GM18517 (cell line): ENCODE measurements at regions not wholly inside any gene's neighbourhood (a gene's known extent, or its start where the extent isn't known, plus 50 kb on each side); places are given as distances from the start of the nearest gene placed in this dataset.

Source experiments
- ATAC-seq: cut with Tn5 transposase; IDR thresholded peaks from one replicate; pipeline ENCODE4 v1.9.1; 2021; ENCODE audit warnings: mild to moderate bottlenecking, moderate library complexity; ENCODE audit not compliant: unreplicated experiment

DNA sequence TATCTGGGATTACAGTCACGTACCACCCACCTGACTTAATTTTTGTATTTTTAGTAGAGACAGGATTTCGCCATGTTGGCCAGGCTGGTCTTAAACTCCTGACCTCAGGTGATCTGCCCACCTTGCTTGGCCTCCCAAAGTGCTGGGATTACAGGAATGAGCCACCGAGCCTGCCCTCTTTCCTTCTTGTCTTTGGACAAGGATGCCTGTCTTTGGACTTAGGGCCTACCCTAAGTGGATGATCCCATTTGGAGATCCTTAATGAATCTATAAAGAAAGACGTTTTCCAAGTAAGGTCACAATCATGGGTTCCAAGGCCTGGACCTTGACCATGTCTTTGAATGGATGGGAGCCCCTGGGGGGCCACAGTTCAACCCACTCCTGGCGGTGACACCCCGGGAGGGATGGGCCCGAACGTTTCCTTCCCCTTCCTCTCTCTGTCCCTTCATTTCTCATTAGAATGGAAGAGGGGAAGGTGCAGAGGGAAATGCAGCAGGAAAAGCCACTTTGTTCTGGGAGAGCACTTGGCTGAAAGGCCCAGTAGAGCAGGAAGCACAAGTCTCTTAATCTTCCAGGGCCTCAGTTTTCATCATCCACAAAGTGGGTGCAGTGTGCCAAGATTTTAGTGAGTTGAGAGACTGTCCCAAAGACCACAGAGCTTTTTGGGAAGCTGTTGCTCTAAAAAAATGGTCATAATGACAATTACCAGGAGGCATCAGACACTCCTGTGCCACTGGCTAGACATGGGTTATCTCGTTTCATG, 353.3 kb downstream of the SEC14L1 start:
- ATAC-seq = no peak

GRCh38 chr17:77494664-77495435, 354.1 kb downstream of the SEC14L1 start:
- no peak for ATAC-seq

DNA sequence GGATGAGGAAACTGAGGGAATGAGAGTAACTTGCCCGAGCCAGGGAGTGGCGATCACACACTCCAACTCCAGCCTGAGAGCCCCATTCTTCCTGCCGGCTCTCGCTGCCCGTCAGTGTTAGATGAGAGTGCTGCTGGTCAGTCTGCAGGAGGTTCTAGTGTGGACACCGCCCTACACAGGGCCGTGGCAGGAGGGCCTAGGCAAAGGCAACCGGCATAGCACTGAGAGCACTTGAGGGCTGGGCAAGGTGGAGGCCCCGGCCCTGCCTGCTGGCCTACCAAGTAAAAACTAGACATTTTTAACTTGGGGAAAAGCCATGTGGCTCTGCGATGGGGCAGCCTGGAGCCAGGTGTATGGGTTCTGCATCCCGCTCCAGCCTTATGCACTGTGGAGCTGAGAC, 354.8 kb downstream of the SEC14L1 start:
- ATAC-seq = no peak

DNA sequence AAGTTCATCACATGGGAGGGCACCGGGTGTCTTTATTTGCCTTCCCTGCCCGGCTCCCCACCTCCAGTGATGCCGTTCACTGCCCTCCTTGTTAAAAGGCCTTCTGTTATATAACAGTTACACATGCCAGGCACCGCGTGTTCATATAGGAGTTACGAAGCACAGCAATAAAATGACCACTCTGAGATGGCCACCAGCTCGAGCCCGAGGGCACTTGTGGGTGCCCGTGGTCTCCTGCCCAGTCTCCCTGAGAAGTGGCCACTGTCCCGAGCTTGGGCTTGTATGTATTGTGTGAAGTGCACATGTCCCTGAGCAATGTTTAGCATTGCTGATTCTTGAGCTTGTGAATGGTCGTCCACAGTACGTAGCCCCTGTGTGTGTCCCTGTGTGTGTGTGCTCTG, 355.6 kb downstream of the SEC14L1 start:
- ATAC-seq = no peak

- ATAC-seq = no peak
These were observed 356.2 kb downstream of the SEC14L1 start for GRCh38 chr17:77496831-77497577.

- no peak for ATAC-seq
These were observed 356.8 kb downstream of the SEC14L1 start for GRCh38 chr17:77497578-77497934.

DNA sequence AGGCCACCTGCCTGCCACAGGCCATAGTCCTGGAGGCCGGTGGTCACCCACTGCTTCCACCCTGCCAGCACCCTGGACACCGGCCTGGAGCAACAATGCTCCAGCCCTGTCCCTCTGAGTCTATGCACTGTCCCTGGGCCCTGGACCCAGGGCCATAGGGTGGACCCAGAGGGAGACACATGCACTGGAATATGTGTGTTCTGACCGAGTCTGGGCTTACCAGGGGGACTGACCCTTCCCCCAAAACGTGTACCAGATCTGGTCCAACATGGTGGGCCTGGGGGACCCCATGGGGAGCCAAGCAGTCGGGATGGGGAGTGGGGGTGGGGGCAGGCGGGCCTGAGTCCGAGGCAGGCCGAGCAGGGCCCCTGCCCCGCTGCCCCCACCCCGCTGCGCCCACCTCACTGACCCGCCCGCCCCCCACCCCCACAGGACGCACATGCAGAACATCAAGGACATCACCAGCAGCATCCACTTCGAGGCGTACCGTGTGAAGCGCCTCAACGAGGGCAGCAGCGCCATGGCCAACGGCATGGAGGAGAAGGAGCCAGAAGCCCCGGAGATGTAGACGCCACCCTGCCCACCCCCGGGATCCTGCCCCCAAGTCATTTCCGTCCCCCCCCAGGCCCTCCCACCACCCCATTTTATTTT, 357.4 kb downstream of the SEC14L1 start:
- ATAC-seq = no peak

- no peak for ATAC-seq
These were observed 358.3 kb downstream of the SEC14L1 start for GRCh38 chr17:77498791-77499698.

GRCh38 chr17:77499699-77500435, 359.1 kb downstream of the SEC14L1 start:
- no peak for ATAC-seq

- no peak for ATAC-seq
These were observed 360.4 kb downstream of the SEC14L1 start for GRCh38 chr17:77501101-77501566.

DNA sequence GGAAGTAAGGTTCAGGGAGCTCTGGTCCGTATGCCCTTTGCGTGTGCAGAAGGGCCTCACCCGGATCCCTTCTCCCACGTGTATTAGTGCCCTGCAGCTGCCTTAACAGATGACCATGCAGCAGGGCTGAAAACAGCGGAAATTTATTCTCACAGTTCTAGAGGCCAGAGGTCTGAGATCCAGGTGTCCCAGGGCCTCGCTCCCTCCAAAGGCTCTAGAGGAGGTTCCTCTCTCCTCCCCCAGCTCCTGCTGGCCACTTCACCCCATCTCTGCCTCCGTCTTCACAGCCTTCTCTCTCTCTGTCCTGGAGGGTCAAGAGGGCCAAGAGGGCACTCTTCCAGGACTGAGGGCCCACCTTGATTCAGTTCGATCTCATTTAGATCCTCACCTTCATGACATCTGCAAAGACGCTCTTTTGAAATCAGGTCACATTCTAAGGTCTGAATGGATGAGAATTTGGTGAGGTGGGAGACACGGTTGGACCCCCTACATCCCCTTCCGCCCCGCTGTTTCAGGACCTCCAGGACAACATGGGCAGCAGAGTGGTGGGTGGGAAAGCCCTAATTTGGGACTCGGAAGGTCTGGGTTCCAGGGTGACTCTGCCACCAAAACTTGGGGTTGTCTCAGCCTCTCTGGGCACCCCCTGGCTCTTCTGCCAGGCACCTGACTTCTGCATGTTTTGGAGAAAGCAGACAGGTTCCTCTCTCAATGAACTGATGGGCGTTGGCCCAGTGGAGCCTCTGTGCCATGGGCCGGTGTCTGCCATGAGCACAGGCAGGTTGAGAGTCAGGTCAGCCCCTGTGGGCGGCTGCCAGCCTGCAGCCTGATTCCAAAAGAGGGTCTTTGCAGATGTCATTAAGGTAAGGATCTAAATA, 361.2 kb downstream of the SEC14L1 start:
- ATAC-seq = no peak

DNA sequence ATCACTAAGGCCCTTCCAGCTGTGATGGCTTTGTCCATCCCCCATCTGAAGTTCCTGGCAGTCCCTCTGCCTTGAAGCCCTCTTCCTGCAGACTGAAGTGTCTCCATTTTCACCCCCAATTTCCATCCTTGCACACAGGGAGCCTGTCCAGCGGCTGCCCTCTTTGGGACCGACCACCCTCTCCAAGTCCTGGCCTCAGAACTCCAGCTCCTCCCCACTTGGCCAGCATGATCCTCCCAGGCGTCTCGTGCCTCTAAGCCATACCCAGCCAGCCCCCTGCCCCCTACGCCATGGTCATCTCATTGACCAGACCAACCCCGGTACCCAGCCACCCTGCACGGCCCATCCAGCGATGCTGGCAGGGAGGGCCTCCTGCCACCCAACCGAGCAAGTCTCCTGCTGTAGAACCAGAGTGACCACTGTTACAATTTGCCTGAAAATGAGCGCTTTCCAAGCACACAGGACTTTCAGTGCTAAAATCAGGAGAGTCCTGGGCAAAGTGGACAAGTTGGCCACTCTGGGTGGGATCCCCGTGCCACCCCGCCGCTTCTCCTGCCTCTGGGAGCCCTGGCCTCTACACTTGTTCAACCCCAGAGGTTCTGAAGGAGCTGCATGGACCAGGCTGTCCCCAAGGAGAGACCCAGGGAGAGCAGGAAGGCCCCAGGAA, 362.0 kb downstream of the SEC14L1 start:
- no peak for ATAC-seq

- no peak for ATAC-seq
These were observed 362.5 kb downstream of the SEC14L1 start for GRCh38 chr17:77503293-77503655.

DNA sequence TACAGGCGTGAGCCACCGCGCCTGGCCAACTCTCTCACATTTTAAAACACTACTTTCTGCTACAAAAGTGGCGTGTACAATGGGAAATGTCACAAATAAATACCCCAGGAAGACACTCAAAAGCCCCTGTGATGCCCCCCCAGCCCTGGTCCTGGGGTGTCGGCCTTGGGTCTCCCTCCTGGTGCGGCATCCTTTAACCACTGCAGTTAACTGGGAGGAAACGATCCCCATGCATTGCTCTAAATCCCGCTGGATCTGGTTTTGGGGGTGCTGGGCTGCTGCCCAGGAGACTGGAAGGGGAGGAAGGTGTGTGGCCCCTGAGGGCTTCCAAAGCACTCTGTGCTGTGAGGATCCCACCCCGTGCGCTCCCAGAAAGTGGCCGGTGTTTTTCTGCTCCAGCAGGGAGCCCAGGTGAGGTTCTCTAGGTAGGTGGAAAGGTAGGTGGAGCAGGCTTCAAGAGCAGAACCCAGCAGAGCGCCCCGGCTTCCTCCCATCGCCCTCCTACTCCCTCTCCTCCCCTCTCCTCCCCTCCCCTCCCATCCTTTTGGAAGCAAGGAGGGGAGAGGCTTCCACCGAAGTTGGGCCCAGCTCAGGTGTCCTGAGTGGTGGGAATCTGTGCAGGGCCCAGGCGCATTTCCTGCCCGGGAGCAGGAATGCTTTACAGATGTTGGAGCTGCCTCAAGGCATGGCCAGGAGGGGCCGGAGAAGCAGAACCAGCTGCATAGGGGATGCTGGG, 363.3 kb downstream of the SEC14L1 start:
- no peak for ATAC-seq

DNA sequence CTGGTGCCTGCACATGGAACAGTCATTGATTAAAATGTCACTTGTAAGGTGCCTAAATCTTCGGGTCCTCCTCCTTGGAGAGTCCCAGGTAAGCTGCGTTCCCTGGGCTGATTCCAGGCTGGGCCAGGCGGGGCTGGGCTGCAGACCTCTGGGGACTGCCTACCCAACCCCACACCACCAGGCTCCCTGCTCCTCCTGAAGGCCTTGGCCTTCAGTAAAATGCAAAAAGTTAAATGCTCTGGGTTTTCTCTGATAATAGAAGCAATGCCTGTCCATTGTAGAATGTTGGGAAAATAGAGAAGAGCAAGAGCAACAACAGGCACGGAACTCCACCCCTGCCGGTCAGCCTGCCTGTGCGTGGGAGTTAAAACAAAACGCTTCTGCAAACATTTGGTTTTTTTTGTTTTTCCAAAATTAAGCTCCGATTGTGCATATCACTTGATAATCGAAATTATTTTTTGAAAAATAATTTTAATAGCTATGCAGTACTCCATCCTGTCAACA, 363.9 kb downstream of the SEC14L1 start:
- no peak for ATAC-seq

DNA sequence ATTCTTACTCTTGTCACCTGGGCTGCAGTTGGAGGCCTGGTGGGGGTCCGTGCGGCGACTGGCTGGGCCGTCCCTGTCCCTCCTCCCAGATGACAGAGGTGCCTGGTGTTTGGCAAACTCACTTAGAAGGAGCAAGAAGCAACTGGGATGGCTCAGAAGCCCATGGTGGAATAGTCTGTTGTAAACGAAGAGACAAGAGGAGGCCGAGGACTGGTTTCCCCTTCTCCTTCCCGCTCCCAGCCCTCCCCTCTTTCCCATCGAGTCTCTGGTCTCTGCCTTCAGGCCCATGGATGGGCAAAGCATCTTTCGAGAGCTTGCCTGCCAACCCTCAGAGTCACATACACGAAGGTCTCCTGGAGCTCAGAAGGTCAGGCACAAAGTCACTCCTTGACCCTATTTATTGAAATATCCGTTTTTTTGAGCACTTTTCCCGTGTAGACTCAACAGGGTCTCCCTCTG, 364.4 kb downstream of the SEC14L1 start:
- ATAC-seq = no peak
